NCI-H1694 treated with DMSO at 0.1 percent for 48 hours (cell line): ENCODE measurements at regions not wholly inside any gene's neighbourhood (a gene's known extent, or its start where the extent isn't known, plus 50 kb on each side); places are given as distances from the start of the nearest gene placed in this dataset.
"Not testable (repeated sequence)": the region's sequence is repeated elsewhere in the genome, so short reads cannot be mapped to it uniquely, and the experiment has no call there.

Experiments used
- DNase-seq: peaks from one replicate; lab custom pipeline; 2025; lab: John Stamatoyannopoulos, UW

GRCh38 chr14:48401321-48401720 lies 725.9 kb upstream of the MDGA2 start:
- DNase-seq: no peak

DNA sequence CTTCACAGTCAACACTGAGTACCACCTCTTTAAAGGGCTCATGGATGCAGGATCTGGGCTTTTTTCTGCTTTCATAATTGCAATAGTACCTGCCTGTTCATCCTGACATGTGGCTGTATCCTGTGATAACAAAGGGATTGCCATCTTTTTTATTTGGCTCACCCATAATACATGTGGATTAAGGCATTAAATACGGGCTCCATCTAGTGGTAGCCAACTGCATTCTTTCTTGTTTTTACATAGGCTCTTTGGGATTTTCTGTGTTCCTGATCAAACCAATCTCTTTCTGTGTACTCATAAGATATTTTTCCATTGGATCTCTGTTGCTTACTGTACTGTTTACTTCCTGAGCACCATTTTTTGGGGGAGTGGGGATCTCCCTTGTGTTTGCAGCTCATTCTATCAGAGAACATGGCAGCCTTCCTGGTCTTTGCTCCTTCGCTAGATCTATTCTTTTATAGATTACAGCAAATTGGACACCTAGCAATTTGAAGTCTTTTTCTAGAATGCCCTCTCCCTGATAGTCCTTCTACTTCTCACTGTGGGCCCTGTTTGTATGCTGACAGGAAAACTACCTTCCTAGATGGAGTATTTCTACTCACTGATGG lies 723.4 kb upstream of the MDGA2 start:
- peak; percentile 63 for DNase-seq

GRCh38 chr14:48391661-48392060 lies 716.3 kb upstream of the MDGA2 start:
- DNase-seq: no peak

- DNase-seq: no peak
These were observed 714.9 kb upstream of the MDGA2 start for GRCh38 chr14:48390346-48390745.

DNA sequence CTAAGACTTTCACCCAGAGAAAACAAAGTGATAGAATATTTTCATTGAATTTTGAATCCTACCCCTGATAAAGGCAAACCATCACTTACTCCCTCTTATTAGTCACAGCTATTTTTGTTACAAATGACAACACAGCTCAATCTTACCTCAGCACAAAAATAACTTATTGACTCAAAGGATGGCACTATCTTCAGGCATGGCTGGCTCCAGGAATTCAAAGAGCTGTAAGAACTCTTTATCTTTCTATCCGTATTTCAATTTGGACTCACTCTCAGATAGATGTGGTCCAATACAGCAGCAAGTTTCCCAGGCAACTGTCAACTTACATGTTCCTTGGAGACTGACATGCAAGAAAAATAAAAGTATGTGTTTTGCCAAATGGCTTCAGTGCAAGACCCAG lies 709.4 kb upstream of the MDGA2 start:
- DNase-seq: no peak

- DNase-seq: no peak
These were observed 707.6 kb upstream of the MDGA2 start for GRCh38 chr14:48382961-48383360.

- no peak for DNase-seq
These were observed 703.1 kb upstream of the MDGA2 start for GRCh38 chr14:48378541-48378940.

GRCh38 chr14:48373981-48374380 lies 698.6 kb upstream of the MDGA2 start:
- no peak for DNase-seq

GRCh38 chr14:48350971-48351370 lies 675.6 kb upstream of the MDGA2 start:
- DNase-seq: no peak

DNA sequence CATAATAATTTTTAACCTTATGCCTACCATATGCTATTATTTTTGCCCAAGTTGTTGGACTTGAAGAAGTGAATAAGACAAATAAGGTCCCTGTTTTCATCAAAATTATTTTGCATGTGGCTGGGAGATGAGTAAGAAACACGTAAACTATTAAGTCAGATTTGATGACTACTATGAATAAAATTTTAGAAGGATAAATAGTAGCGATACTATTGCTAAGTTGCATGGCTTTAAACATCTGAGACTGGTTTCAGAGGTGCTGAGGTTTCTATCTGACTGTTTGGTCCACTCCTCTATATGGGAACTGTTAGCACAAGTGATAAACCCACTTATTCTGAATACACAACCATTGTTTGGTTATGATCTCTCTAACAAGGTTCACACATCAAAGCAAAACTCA lies 674.3 kb upstream of the MDGA2 start:
- DNase-seq: no peak

GRCh38 chr14:48341069-48341468 lies 665.7 kb upstream of the MDGA2 start:
- no peak for DNase-seq

GRCh38 chr14:48333221-48333920 lies 658.0 kb upstream of the MDGA2 start:
- DNase-seq: no peak

GRCh38 chr14:48331421-48331820 lies 656.0 kb upstream of the MDGA2 start:
- DNase-seq: no peak

DNA sequence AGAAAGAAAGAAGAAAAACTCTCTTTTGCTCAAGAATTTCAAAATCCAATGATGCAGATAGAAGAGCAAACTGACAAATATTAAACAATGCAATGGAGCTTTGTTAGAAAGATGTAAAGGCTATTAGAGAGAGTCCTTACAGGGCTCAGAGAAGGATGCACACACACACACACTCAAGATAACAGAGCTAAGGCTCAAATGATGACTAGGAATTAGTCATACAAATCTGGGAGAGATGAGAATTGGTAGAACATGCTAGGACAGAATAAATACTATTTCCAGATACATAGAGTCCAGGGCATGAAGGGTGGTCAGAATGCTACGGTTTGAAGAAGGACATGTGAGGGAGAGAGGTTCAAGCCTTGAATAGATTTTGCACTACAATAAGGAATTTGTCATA lies 650.1 kb upstream of the MDGA2 start:
- no peak for DNase-seq

- DNase-seq: no peak
These were observed 648.3 kb upstream of the MDGA2 start for GRCh38 chr14:48323665-48324064.

GRCh38 chr14:48319823-48320222 lies 644.4 kb upstream of the MDGA2 start:
- no peak for DNase-seq

GRCh38 chr14:48304729-48305128 lies 629.3 kb upstream of the MDGA2 start:
- DNase-seq: no peak

- no peak for DNase-seq
These were observed 614.3 kb upstream of the MDGA2 start for GRCh38 chr14:48289701-48290100.

DNA sequence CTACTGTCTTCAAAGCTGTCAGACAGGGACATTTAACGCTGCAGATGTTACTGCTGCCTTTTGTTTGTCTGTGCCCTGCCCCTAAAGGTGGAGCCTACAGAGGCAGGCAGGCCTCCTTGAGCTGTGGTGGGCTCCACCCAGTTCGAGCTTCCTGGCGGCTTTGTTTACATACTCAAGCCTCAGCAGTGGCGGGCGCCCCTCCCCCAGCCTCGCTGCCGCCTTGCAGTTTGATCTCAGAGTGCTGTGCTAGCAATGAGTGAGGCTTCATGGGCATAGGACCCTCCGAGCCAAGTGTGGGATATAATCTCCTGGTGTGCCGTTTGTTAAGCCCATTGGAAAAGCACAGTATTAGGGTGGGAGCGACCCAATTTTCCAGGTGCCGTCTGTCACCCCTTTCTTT lies 609.8 kb upstream of the MDGA2 start:
- not testable (repeated sequence) for DNase-seq

DNA sequence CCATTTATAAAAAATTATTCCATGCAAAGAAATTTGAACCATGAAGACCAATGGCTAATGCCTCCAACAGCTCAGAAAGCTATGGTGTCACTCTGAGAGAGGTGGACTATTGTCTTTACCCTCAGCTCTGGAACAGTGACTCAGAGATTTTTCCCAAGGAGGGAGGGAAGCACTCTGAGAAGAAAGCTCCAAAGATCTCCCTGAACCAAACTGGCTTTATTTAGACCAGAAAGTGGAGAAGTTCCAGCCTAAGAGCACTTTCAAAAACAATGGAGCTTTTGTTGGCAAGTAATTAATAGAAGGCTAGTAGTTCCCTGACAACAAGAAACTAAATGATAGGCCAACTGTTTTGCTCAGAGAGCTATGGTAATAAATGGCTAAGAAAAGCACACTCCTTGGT lies 599.9 kb upstream of the MDGA2 start:
- no peak for DNase-seq

DNA sequence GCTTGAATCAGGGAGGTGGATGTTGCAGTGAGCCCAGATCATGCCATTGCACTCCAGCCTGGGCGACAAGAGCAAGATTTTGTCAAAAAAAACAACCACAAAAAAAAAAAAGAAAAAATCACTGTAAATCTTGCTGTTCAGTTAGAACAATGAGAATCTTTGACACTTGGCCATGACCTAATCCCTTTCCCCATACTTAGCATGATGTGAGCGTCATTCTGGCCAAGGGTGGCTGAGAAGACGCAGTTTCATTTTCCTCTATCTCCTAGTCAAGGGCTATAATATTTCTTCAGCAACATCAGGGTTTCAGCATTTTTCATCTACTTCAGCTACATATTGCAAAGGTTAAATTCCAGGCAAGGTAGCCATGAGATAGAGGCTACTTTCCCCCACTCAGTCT lies 599.4 kb upstream of the MDGA2 start:
- no peak for DNase-seq

DNA sequence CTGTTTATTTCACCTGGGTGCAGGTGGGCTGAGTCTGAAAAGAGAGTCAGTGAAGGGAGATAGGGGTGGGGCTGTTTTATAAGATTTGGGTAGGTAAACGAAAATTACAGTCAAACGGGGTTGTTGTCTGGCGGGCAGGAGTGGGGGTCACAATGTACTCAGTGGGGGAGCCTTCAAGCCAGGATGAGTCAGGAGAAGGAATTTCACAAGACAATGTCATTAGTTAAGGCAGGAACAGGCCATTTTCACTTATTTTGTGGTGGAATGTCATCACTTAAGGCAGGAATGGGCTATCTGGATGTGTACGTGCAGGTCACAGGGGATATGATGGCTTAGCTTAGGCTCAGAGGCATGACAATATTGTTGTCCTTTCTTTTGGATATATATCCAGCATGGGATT lies 592.5 kb upstream of the MDGA2 start:
- not testable (repeated sequence) for DNase-seq

- not testable (repeated sequence) for DNase-seq
These were observed 590.8 kb upstream of the MDGA2 start for GRCh38 chr14:48266201-48266600.

DNA sequence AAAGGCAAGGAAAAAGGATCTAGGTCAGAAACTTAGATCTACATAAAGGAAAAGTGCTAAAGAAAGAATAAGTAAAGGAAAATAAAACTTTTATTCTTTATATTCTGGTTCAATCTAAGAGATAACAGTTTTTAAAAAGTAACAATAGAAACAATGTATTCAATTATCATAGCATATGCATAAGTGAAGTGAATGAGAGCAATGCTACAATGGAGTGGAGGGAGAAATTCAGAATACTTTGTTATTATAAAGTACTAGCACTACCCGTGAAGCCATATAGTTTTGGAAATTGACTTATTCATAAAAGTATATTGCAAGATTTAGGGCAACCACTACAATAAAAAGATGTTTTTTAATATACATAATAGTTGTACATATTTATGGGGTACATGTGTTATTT lies 586.0 kb upstream of the MDGA2 start:
- no peak for DNase-seq
